ENCODE measurements at regions not wholly inside any gene's neighbourhood (a gene's known extent, or its start where the extent isn't known, plus 50 kb on each side); places are given as distances from the start of the nearest gene placed in this dataset.

- no peak overlapping the region for H3K4me2 ChIP-seq (ENCODE audit: low read length)
- H3K27me3 ChIP-seq (ENCODE audit: insufficient read depth, low read depth, low read length): no peaks in the 10 kb centered on the region
- no peaks in the 10 kb centered on the region for H3K9me2 ChIP-seq (ENCODE audit: insufficient read depth, low read length)
- no peaks in the 10 kb centered on the region for H3K79me2 ChIP-seq (replicated peaks; ENCODE audit: insufficient read depth, low read length)
- no peak overlapping the region for H3K9ac ChIP-seq (ENCODE audit: low read length)
- H2AFZ ChIP-seq (ENCODE audit: low read depth, low read length): no peak overlapping the region
- no peak overlapping the region for H3K27ac ChIP-seq (ENCODE audit: low read length)
- H3K36me3 ChIP-seq (ENCODE audit: insufficient read depth, low read length): no peaks in the 10 kb centered on the region
- no peaks in the 10 kb centered on the region for H3F3A ChIP-seq (ENCODE audit: insufficient read depth, low read length, poor library complexity, severe bottlenecking)
- no peak for TF ChIP-seq EP300 (conservative IDR thresholded peaks at IDR 0.05; ENCODE audit: poor library complexity, severe bottlenecking)
- H3K4me3 ChIP-seq (ENCODE audit: low read length): no peak overlapping the region
- H4K20me1 ChIP-seq (ENCODE audit: insufficient read depth): no peaks in the 10 kb centered on the region
- H3K9me3 ChIP-seq (ENCODE audit: low read length): no peaks in the 10 kb centered on the region
Measured at GRCh38 chr6:139743664-139744437, 369.4 kb upstream of the CITED2 start.

GRCh38 chr6:139742671-139743070 is 368.2 kb upstream of the CITED2 start:
- Histone ChIP-seq H3K9me2 (ENCODE audit: insufficient read depth, low read length) (no peaks in the 10 kb centered on the region), H3K4me2 (ENCODE audit: low read length) (no peak overlapping the region), H3K27ac (ENCODE audit: low read length) (no peak overlapping the region), H3K4me3 (ENCODE audit: low read length) (no peak overlapping the region), H3K27me3 (ENCODE audit: insufficient read depth, low read depth, low read length) (no peaks in the 10 kb centered on the region), H3K9ac (ENCODE audit: low read length) (no peak overlapping the region), H3K9me3 (ENCODE audit: low read length) (no peaks in the 10 kb centered on the region), H4K20me1 (ENCODE audit: insufficient read depth) (no peaks in the 10 kb centered on the region), H2AFZ (ENCODE audit: low read depth, low read length) (no peak overlapping the region), H3K36me3 (ENCODE audit: insufficient read depth, low read length) (no peaks in the 10 kb centered on the region), H3F3A (ENCODE audit: insufficient read depth, low read length, poor library complexity, severe bottlenecking) (no peaks in the 10 kb centered on the region), H3K79me2 (replicated peaks; ENCODE audit: insufficient read depth, low read length) (no peaks in the 10 kb centered on the region)
- TF ChIP-seq EP300 (conservative IDR thresholded peaks at IDR 0.05; ENCODE audit: poor library complexity, severe bottlenecking) (no peak), RAD21 (conservative IDR thresholded peaks at IDR 0.05) (no peak), SMC3 (conservative IDR thresholded peaks at IDR 0.05; ENCODE audit: poor library complexity) (no peak), MXI1 (conservative IDR thresholded peaks at IDR 0.05; ENCODE audit: poor library complexity, severe bottlenecking) (no peak), TAF1 (IDR thresholded peaks at IDR 0.05; ENCODE audit: low read depth) (no peak), EZH2 (IDR thresholded peaks at IDR 0.05; ENCODE audit: borderline replicate concordance, insufficient read depth, low read length, poor library complexity, severe bottlenecking) (no peak), CTCF (IDR thresholded peaks at IDR 0.05; ENCODE audit: poor library complexity, severe bottlenecking) (no peak), POLR2AphosphoS5 (IDR thresholded peaks at IDR 0.05) (no peak)
- TF ChIP-seq, protein P1, sequence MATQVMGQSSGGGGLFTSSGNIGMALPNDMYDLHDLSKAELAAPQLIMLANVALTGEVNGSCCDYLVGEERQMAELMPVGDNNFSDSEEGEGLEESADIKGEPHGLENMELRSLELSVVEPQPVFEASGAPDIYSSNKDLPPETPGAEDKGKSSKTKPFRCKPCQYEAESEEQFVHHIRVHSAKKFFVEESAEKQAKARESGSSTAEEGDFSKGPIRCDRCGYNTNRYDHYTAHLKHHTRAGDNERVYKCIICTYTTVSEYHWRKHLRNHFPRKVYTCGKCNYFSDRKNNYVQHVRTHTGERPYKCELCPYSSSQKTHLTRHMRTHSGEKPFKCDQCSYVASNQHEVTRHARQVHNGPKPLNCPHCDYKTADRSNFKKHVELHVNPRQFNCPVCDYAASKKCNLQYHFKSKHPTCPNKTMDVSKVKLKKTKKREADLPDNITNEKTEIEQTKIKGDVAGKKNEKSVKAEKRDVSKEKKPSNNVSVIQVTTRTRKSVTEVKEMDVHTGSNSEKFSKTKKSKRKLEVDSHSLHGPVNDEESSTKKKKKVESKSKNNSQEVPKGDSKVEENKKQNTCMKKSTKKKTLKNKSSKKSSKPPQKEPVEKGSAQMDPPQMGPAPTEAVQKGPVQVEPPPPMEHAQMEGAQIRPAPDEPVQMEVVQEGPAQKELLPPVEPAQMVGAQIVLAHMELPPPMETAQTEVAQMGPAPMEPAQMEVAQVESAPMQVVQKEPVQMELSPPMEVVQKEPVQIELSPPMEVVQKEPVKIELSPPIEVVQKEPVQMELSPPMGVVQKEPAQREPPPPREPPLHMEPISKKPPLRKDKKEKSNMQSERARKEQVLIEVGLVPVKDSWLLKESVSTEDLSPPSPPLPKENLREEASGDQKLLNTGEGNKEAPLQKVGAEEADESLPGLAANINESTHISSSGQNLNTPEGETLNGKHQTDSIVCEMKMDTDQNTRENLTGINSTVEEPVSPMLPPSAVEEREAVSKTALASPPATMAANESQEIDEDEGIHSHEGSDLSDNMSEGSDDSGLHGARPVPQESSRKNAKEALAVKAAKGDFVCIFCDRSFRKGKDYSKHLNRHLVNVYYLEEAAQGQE (IDR thresholded peaks at IDR 0.05; ENCODE audit: borderline replicate concordance): no peak

All from neural cell (in vitro differentiated cells).